Activated CD8-positive, alpha-beta T cell treated with anti-CD3 and anti-CD28 coated beads for 36 hours (primary cell): ENCODE measurements at regions not wholly inside any gene's neighbourhood (a gene's known extent, or its start where the extent isn't known, plus 50 kb on each side); places are given as distances from the start of the nearest gene placed in this dataset.

Experiments used
- ATAC-seq: fragments of 200-7000 bp; cut with Tn5 transposase; one replicate; pipeline ENCODE4 v1.10.0; 2021; ENCODE audit warnings: mild to moderate bottlenecking, moderate library complexity
- CTCF ChIA-PET: fragments of 350-600 bp; sonication (Branson Sonifier 250); formaldehyde crosslinking; loops from one replicate; lab custom pipeline; 2021; ENCODE audit warnings: antibody characterized with exemption; lab: Charles Lee
- POLR2A ChIA-PET: fragments of 350-600 bp; sonication (Branson Sonifier 250); formaldehyde crosslinking; loops from one replicate; lab custom pipeline; 2021; ENCODE audit warnings: antibody characterized with exemption; lab: Charles Lee
- DNase-seq: peaks from one replicate; pipeline ENCODE4 v3.0.0-alpha.2; 2020
- H3K27ac Mint-ChIP-seq: one replicate; pipeline ENCODE4 v1.8.0; 2021; ENCODE audit warnings: mild to moderate bottlenecking, mixed read lengths
- H3K27me3 Mint-ChIP-seq: one replicate; pipeline ENCODE4 v1.8.0; 2021; ENCODE audit warnings: mixed read lengths
- H3K36me3 Mint-ChIP-seq: one replicate; pipeline ENCODE4 v1.8.0; 2021; ENCODE audit warnings: low read depth, mixed read lengths
- H3K4me1 Mint-ChIP-seq: one replicate; pipeline ENCODE4 v1.8.0; 2021; ENCODE audit warnings: low read depth, mixed read lengths
- H3K4me3 Mint-ChIP-seq: one replicate; pipeline ENCODE4 v1.8.0; 2021; ENCODE audit warnings: mild to moderate bottlenecking, moderate library complexity, mixed read lengths
- H3K9me3 Mint-ChIP-seq: one replicate; pipeline ENCODE4 v1.8.0; 2021; ENCODE audit warnings: mixed read lengths
- intact Hi-C: fragments of 100-400 bp; cut with micrococcal nuclease; formaldehyde crosslinking; loops from one replicate; pipeline ENCODE4 v1.10.0; 2022
- TF ChIP-seq, protein P1 (sequence below): fragments of 200-600 bp; IDR thresholded peaks from one replicate; pipeline ENCODE4 v1.8.0; 2022; ENCODE audit warnings: antibody characterized with exemption, mild to moderate bottlenecking

GRCh38 chr7:52309631-52310030 lies 725.8 kb upstream of the POM121L12 start:
- no peaks in the 10 kb centered on the region for H3K4me1 Mint-ChIP-seq
- TF ChIP-seq, protein P1, sequence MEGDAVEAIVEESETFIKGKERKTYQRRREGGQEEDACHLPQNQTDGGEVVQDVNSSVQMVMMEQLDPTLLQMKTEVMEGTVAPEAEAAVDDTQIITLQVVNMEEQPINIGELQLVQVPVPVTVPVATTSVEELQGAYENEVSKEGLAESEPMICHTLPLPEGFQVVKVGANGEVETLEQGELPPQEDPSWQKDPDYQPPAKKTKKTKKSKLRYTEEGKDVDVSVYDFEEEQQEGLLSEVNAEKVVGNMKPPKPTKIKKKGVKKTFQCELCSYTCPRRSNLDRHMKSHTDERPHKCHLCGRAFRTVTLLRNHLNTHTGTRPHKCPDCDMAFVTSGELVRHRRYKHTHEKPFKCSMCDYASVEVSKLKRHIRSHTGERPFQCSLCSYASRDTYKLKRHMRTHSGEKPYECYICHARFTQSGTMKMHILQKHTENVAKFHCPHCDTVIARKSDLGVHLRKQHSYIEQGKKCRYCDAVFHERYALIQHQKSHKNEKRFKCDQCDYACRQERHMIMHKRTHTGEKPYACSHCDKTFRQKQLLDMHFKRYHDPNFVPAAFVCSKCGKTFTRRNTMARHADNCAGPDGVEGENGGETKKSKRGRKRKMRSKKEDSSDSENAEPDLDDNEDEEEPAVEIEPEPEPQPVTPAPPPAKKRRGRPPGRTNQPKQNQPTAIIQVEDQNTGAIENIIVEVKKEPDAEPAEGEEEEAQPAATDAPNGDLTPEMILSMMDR = no peak
- H3K27me3 Mint-ChIP-seq = no peaks in the 10 kb centered on the region
- no peak overlapping the region for H3K27ac Mint-ChIP-seq
- ChIA-PET POLR2A (no interaction called here), CTCF (no interaction called here)
- H3K4me3 Mint-ChIP-seq = no peak overlapping the region
- ATAC-seq (no peak), DNase-seq (no peak)
- H3K9me3 Mint-ChIP-seq = peaks cover 2% of the 10 kb centered on the region
- no peaks in the 10 kb centered on the region for H3K36me3 Mint-ChIP-seq
- intact Hi-C loops = no loop called here

- TF ChIP-seq, protein P1 = no peak
- ChIA-PET CTCF (no interaction called here), POLR2A (no interaction called here)
- no peak overlapping the region for H3K4me3 Mint-ChIP-seq
- ATAC-seq (no peak), DNase-seq (no peak)
- H3K27me3 Mint-ChIP-seq = no peaks in the 10 kb centered on the region
- no peak overlapping the region for H3K27ac Mint-ChIP-seq
- intact Hi-C loops = no loop called here
- peaks cover 2% of the 10 kb centered on the region for H3K9me3 Mint-ChIP-seq
- H3K4me1 Mint-ChIP-seq = no peaks in the 10 kb centered on the region
- H3K36me3 Mint-ChIP-seq = no peaks in the 10 kb centered on the region
Measured at GRCh38 chr7:52302765-52303520, 732.5 kb upstream of the POM121L12 start.

- DNase-seq = no peak
- intact Hi-C loops = no loop called here
- Mint-ChIP-seq H3K4me3 (no peak overlapping the region), H3K9me3 (peaks cover 2% of the 10 kb centered on the region), H3K4me1 (no peaks in the 10 kb centered on the region), H3K27me3 (no peaks in the 10 kb centered on the region), H3K36me3 (no peaks in the 10 kb centered on the region), H3K27ac (no peak overlapping the region)
- ChIA-PET POLR2A (no interaction called here), CTCF (no interaction called here)
- ATAC-seq = no peak
- TF ChIP-seq, protein P1 = no peak
Measured at GRCh38 chr7:52297128-52297527, 738.3 kb upstream of the POM121L12 start.

GRCh38 chr7:52294942-52295341 lies 740.5 kb upstream of the POM121L12 start:
- no peaks in the 10 kb centered on the region for H3K36me3 Mint-ChIP-seq
- ChIA-PET CTCF (no interaction called here), POLR2A (no interaction called here)
- TF ChIP-seq, protein P1 = no peak
- no peaks in the 10 kb centered on the region for H3K4me1 Mint-ChIP-seq
- ATAC-seq (no peak), DNase-seq (no peak)
- no peak overlapping the region for H3K4me3 Mint-ChIP-seq
- intact Hi-C loops = no loop called here
- H3K27me3 Mint-ChIP-seq = no peaks in the 10 kb centered on the region
- no peak overlapping the region for H3K27ac Mint-ChIP-seq
- H3K9me3 Mint-ChIP-seq = no peaks in the 10 kb centered on the region

DNA sequence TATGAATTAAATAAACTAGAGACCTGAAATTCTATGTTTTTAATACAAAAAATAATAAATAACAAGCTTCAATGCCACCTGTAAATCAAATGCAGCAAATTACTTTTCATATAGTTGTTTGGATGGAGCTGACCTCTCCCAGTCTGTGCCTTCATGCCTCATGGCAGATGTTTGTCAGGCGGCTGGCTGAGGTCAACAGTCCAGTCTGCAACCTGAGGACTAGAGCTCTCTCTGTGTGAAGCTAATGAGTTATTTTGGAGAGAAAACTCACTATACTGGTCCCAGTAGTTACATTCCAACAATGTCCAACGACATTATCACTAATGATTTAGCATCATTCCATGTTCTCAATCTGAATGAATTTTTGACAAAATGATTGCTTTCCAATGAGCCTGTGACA lies 746.2 kb upstream of the POM121L12 start:
- DNase-seq (no peak), ATAC-seq (no peak)
- TF ChIP-seq, protein P1 = no peak
- intact Hi-C loops = no loop called here
- ChIA-PET POLR2A (no interaction called here), CTCF (no interaction called here)
- Mint-ChIP-seq H3K9me3 (no peaks in the 10 kb centered on the region), H3K4me1 (peaks cover 4% of the 10 kb centered on the region), H3K36me3 (no peaks in the 10 kb centered on the region), H3K27me3 (no peaks in the 10 kb centered on the region), H3K27ac (no peak overlapping the region), H3K4me3 (no peak overlapping the region)
